NOMO-1 treated with dmso at 0.1 percent for 144 hours (cell line): ENCODE measurements at regions not wholly inside any gene's neighbourhood (a gene's known extent, or its start where the extent isn't known, plus 50 kb on each side); places are given as distances from the start of the nearest gene placed in this dataset.
"Not testable (repeated sequence)": the region's sequence is repeated elsewhere in the genome, so short reads cannot be mapped to it uniquely, and the experiment has no call there.

Experiments used
- DNase-seq: peaks from one replicate; lab custom pipeline; 2025; ENCODE audit not compliant: unreplicated experiment; lab: John Stamatoyannopoulos, UW

DNA sequence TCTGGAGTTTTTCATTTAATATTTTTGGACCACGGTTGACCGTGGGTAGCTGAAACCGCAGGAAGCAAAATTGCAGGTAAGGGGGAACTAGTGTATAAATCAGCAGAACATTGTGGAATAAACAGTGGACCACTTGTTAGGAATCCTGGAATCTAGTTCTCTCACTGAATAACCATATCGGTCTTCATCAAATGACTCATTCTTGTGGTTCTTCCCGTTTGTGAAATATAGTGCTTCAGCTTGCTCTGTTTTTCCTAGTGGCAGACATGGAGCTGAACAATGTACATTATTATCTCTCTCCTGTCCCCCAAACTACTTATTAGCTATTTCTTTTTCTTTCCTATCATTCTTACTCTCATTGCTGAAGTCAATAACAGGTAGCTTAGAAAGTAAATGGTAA is 61.9 kb downstream of the HSPA13 start:
- no peak for DNase-seq

DNA sequence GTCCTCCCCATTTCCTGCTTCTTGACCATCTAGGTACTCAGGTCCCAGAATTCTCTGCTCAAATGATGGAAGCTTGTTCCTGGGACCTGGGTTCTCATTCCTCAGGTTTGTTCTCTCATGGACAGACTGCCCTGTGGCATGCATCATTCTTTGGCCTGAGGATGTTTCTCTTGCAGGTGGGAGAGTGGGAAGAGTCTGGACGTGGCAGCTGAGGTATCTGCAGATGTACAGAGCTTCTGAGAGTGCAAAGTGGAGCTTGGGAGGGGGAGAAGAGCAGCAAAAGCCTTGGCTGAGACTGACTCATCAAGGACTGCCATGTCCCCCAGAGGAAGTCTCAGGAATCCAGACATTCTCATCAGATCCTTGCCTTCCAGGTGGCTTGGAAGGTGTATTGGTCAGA is 63.1 kb downstream of the HSPA13 start:
- no peak for DNase-seq

DNA sequence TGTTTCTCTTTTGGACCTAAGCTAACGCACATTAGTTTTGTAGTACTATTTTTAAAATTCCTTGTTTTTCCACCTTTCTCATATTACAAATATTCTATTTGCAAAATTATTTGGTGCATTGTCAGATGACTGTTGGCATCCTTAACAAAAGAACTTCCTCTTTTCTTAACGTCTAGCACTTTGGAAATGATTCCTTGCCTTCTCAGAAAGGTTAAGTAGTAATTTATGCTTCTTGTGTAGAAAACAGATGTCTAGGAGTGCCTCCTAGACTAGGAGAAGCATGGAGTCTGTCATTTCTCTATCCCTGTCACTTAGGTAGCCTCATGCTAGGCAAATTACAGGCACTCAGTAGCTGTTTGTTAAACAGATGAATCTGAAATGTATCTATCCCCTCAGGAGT is 64.4 kb downstream of the HSPA13 start:
- DNase-seq, result peak; percentile 11

GRCh38 chr21:14317507-14317906 is 65.4 kb downstream of the HSPA13 start:
- DNase-seq, result no peak

GRCh38 chr21:14313300-14313699 is 69.6 kb downstream of the HSPA13 start:
- no peak for DNase-seq

DNA sequence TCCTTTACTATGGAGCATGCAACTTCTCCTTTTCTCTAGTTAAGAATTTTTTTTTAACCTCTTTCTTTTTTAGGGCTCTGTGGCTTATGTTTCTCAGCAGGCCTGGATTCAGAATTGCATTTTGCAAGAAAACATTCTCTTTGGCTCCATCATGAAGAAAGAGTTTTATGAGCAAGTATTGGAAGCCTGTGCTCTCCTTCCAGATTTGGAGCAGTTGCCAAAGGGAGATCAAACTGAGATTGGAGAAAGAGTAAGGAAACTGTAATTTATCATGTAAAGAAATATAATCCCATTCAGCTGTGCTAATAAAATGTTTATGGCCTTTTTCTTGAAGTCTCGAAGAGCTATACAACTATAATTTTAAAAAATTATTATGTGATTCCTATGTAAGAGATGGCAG is 70.1 kb downstream of the HSPA13 start:
- DNase-seq, result peak; percentile 35

- DNase-seq, result peak; percentile 37
These were observed 74.7 kb downstream of the HSPA13 start for GRCh38 chr21:14308234-14308633.

DNA sequence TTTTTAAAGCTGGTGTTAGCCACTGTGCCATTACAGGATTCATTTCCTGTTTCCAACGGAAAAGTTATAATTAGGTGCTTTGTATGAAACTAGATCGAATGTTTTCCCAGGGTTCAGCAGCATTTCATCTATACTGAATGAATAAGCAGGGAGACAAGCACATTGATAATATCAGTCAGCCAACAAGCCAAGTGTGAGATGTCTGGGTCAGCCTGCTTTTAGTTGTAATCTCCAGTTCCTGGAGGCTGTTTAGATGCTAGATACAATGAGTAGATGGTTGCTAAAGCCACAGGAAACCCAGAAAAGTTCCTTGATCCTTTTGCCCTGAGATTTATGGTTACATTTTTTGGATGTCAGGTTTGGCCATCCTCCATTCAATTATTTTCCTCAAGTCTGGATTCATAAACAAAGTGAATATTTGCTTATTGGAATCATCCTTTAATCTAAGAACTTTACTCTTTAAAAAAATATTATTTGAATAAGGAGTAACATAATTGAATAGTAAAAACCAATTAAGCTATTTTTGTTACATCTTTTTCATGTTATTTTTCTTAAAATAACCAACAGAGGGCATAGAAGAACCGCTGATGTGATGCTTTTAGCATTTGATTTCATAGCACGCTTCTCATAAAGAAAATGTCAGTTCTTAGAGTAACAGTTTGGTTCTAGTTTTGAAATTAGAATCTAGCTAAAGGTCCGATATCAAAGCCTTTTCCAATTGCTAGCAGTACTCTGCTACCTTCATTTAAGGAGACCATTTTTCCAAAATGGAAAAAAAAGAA is 76.6 kb downstream of the HSPA13 start:
- no peak for DNase-seq

DNA sequence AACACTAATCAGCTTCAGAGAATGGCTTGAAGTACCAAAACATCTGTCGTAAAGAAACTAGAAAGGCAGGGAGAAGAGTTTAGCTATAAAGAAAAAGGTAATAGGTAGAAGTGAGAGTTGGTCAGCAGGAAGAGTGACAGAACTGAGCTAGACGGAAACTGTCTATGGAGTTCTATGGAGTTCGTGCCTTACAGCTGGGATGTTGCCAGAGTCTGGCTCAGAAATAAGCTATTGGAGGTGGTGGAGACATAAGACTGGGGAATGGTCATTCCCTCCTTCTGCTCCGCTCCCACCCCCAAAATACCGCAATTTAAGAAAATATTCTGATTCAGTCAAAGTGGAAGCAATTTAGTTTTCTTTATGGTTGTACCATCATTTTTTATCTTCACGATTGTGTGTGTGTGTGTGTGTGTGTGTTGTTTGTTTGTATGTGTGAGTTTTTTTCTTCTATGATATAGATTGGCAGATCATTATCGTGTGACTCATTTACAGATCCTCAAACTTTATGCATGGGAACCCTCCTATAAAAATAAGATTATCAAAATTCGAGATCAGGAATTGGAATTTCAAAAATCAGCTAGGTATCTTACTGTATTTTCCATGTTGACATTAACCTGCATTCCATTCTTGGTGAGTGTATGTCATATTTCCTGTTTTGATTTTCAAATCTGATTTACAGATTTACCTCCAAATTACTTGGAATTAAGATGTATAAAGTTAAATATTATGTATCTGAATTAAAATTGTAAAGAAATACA is 79.0 kb downstream of the HSPA13 start:
- no peak for DNase-seq

GRCh38 chr21:14300074-14300473 is 82.9 kb downstream of the HSPA13 start:
- no peak for DNase-seq

GRCh38 chr21:14290576-14290975 is 74.6 kb downstream of the RBM11 start:
- DNase-seq, result no peak

GRCh38 chr21:14288922-14289321 is 73.0 kb downstream of the RBM11 start:
- no peak for DNase-seq

DNA sequence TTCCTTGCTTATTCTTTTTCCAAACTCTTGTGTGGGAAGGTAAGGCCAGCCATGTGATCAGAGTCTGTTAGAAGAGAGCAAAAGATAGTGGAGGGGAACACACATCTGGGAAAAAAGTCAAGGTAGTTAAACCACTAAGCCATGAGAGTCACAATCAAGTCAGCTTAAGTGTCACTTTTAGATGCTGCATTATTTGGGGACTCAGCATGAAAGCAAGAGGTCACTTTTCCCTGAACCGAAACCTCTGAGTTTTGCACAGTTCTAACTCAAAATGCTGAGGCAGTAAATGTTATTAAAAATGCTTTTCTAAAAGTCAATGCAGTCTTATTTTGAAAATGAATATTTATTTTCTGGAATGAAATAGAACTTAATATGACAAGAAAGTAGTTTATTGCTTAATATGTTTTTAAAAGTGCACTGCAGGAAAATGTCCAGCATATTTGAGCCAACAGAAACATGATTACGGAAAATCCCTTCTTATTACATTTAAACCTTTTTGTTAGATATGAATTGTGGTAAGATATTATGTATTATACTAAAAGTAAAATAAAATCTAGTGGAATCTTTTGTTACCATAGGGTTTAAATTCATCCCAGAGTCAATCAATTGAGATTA is 69.3 kb downstream of the RBM11 start:
- no peak for DNase-seq

DNA sequence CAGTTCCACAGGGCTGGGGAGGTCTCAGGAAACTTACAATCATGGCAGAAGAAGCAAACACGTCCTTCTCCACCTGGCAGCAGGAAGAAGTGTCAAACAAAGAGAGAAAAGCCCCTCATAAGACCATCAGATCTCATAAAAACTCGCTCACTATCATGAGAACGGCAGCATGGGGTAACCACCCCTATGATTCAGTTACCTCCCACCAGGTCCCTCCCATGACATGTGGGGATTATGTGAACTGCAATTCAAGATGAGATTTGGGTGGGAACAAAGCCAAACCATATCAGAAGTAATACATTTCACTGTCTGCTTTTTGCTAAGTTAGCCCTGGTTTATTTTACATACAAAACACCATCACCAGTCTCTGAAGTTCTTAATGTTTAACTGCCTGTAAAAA is 68.5 kb downstream of the RBM11 start:
- DNase-seq, result no peak

DNA sequence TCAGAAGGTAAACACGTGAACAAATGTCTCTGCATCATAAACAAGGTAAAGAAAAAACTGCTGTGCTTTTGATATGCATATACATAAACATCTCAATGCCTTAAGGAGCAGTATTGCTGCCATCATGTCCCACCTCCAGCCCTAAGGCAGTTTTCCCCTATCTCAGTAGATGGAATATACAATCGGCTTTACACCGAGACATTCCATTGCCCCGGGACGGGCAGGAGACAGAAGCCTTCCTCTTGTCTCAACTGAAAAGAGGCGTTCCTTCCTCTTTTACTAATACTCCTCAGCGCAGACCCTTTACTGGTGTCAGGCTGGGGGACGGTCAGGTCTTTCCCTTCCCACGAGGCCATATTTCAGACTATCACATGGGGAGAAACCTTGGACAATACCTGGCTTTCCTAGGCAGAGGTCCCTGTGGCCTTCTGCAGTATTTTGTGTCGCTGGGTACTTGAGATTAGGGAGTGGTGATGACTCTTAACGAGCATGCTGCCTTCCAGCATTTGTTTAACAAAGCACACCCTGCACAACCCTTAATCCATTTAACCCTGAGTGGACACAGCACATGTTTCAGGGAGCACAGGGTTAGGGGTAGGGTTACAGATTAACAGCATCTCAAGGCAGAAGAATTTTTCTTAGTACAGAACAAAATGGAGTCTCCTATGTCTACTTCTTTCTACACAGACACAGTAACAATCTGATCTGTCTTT is 65.4 kb downstream of the RBM11 start:
- not testable (repeated sequence) for DNase-seq
